Esophagus squamous epithelium (tissue), 5 donors: ENCODE measurements at regions not wholly inside any gene's neighbourhood (a gene's known extent, or its start where the extent isn't known, plus 50 kb on each side); places are given as distances from the start of the nearest gene placed in this dataset.

Experiments
- DNase-seq: peaks from one replicate; lab custom pipeline; 2025; lab: John Stamatoyannopoulos, UW
- H3K27ac ChIP-seq, 4 donors: fragments of 200-600 bp; sonication (generic); one replicate each; pipeline ENCODE4 v1.5.1; 2016 to 2019; ENCODE audit warnings: mild to moderate bottlenecking in 1 of 4
- H3K27me3 ChIP-seq, 4 donors: fragments of 200-600 bp; sonication (generic); 1 replicate in 3 of 4; 2 replicates in 1 of 4; pipeline versions ENCODE4 v1.5.1 to v1.6.0; 2017 to 2021; ENCODE audit warnings: antibody characterized with exemption in 1 of 4
- H3K36me3 ChIP-seq, 3 donors: fragments of 200-600 bp; sonication (generic); one replicate each; pipeline ENCODE4 v1.5.1; 2016 to 2019
- H3K4me1 ChIP-seq, 3 donors: fragments of 200-600 bp; sonication (generic); one replicate each; pipeline ENCODE4 v1.5.1; 2017 to 2019
- H3K4me3 ChIP-seq, 4 donors: fragments of 200-600 bp; sonication (generic); 1 replicate in 3 of 4; 2 replicates in 1 of 4; pipeline ENCODE4 v1.5.1; 2016 to 2019; ENCODE audit warnings: mild to moderate bottlenecking in 2 of 4, moderate library complexity in 1 of 4
- H3K9me3 ChIP-seq, 3 donors: fragments of 200-600 bp; sonication (generic); one replicate each; pipeline ENCODE4 v1.5.1; 2016 to 2019
- POLR2A ChIP-seq, 4 donors: fragments of 450-650 bp; IDR thresholded peaks; one replicate each; pipeline ENCODE4 v1.6.1; 2017; ENCODE audit warnings: antibody characterized with exemption in 4 of 4, mild to moderate bottlenecking in 4 of 4, moderate library complexity in 3 of 4
- WGBS, 2 donors: methylation state at CpG; one replicate each; pipeline ENCODE4 v1.1.5; 2018; 5-methylcytosine and 5-hydroxymethylcytosine counted together
- intact Hi-C: fragments of 100-400 bp; cut with DNase I; formaldehyde crosslinking; loops from one replicate; pipeline ENCODE4 v1.15.0; 2022
- TF ChIP-seq, protein P1 (sequence below), 6 experiments: fragments of 450-650 bp in 4 of 6; fragments of 200-600 bp in 2 of 6; sonication (generic) in 2 of 6; IDR thresholded peaks; one replicate each; pipeline ENCODE4 v1.5.1; 2016 to 2019; ENCODE audit warnings: antibody characterized with exemption in 6 of 6, mild to moderate bottlenecking in 4 of 6, moderate library complexity in 4 of 6
- donor health status: DM: yes; HTN: yes; CAD: no.

DNA sequence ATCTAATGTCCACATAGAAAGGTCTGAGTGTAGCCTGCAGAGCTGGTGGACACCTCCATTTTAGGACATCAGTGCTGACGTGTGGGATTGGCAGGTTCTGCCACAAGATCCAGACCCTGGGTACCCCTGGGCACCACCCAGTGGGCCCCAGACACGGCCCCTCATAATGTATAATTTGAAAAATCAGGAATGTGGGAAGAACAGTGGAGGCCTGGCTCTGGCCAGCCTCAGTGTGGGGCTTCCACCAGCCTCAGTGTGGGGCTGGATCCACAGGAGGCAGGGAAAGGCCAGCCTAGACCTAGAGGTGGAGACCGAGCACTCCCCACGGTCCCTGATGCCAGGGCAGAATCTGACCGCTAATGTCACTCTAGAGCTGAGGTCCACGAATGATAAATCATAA is 150.7 kb upstream of the SOX1 start:
- H3K27me3 ChIP-seq = peaks cover 0 to 13% (median 0%) of the 10 kb centered on the region in 4 donors

DNA sequence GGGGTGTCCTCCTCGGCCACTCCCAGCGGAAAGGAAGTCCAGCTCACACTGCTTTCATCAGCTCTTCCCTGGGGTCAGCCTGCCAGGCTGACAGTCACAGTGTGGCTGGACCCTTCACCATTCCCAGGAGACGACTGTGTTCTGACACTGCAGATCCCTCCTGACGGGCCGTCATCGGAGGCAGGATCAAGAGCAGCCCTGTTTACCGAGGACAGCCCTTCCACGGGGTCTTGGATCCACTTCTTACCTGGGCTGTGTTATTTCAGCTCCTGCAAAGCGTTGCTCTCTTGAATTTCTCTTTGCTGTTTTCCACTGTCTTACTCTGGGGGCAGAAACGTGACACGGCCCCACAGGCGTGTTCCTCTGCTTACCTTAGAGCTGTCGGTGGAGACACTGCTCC is 149.9 kb upstream of the SOX1 start:
- no peak overlapping the region for H3K27ac ChIP-seq
- no peak overlapping the region for H3K4me3 ChIP-seq
- no peaks in the 10 kb centered on the region for H3K36me3 ChIP-seq
- peaks cover 0 to 21% (median 0%) of the 10 kb centered on the region in 4 donors for H3K27me3 ChIP-seq
- H3K9me3 ChIP-seq = no peaks in the 10 kb centered on the region
- no peaks in the 10 kb centered on the region for H3K4me1 ChIP-seq
- intact Hi-C loops = no loop called here
- TF ChIP-seq, protein P1, sequence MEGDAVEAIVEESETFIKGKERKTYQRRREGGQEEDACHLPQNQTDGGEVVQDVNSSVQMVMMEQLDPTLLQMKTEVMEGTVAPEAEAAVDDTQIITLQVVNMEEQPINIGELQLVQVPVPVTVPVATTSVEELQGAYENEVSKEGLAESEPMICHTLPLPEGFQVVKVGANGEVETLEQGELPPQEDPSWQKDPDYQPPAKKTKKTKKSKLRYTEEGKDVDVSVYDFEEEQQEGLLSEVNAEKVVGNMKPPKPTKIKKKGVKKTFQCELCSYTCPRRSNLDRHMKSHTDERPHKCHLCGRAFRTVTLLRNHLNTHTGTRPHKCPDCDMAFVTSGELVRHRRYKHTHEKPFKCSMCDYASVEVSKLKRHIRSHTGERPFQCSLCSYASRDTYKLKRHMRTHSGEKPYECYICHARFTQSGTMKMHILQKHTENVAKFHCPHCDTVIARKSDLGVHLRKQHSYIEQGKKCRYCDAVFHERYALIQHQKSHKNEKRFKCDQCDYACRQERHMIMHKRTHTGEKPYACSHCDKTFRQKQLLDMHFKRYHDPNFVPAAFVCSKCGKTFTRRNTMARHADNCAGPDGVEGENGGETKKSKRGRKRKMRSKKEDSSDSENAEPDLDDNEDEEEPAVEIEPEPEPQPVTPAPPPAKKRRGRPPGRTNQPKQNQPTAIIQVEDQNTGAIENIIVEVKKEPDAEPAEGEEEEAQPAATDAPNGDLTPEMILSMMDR (IDR thresholded peaks at IDR 0.05) = no peak
- TF ChIP-seq POLR2A (IDR thresholded peaks at IDR 0.05) = no peak
- WGBS, 2 donors = 78 to 80% methylated on average over 11 to 12 of the region's 13 CpGs
- no peak for DNase-seq

More for the DNA sequence above, 150.7 kb upstream of the SOX1 start:
- DNase-seq = no peak
- no peak overlapping the region for H3K27ac ChIP-seq
- H3K9me3 ChIP-seq = no peaks in the 10 kb centered on the region
- no peaks in the 10 kb centered on the region for H3K36me3 ChIP-seq
- no peak overlapping the region for H3K4me3 ChIP-seq
- WGBS, 2 donors = 61 to 77% methylated on average over 6 of the region's 6 CpGs
- no peaks in the 10 kb centered on the region for H3K4me1 ChIP-seq
- intact Hi-C loops = no loop called here
- no peak for TF ChIP-seq POLR2A (IDR thresholded peaks at IDR 0.05)
- TF ChIP-seq, protein P1 (IDR thresholded peaks at IDR 0.05) = no peak

DNA sequence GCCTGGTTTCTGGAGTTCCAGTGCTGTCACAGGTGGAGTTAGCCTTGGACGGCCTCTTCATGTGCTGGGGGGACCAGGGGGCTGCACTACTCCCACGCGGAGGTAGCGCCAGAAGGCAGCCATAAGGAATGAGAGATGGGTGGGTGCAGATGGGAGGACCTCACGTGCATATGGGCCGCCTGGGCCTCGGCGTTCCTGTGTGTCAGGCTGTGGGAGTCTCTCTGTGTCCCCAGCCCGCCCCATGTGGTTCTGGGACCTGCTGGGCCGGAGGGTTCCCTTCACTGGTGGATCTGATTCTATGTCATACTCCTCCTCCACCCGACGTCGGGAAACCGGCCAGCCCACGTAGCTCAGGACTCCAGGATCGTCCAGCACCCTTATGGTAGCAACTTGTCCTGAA is 149.0 kb upstream of the SOX1 start:
- Histone ChIP-seq H3K27me3 (peaks cover 0 to 23% (median 0%) of the 10 kb centered on the region in 4 donors), H3K36me3 (no peaks in the 10 kb centered on the region), H3K4me3 (no peak overlapping the region), H3K4me1 (no peaks in the 10 kb centered on the region), H3K27ac (no peak overlapping the region), H3K9me3 (no peaks in the 10 kb centered on the region)
- 72 to 75% methylated on average over 11 to 16 of the region's 16 CpGs for WGBS, 2 donors
- DNase-seq = no peak
- intact Hi-C loops = no loop called here
- TF ChIP-seq, protein P1 (IDR thresholded peaks at IDR 0.05) = no peak
- TF ChIP-seq POLR2A (IDR thresholded peaks at IDR 0.05) = no peak

DNA sequence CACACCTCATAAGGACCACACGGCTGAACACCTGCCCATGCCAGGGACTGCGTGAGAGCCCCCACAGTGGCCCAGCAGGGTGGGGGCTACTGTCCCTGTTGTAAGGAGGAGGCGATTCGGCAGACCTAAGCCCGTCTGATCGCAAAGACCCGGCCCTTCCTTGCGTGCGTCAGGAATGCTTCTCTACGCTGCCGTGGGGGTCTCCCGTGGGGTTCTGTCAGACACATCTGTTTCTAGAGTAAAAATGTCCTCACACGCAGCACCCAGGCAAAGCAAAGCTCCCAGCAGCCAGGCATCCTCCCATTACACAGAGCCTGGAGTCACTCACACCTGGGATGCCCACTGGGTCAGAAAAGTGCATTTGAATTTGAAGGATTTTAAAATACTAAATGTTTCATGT is 147.7 kb upstream of the SOX1 start:
- TF ChIP-seq, protein P1 (IDR thresholded peaks at IDR 0.05) = no peak
- TF ChIP-seq POLR2A (IDR thresholded peaks at IDR 0.05) = no peak

DNA sequence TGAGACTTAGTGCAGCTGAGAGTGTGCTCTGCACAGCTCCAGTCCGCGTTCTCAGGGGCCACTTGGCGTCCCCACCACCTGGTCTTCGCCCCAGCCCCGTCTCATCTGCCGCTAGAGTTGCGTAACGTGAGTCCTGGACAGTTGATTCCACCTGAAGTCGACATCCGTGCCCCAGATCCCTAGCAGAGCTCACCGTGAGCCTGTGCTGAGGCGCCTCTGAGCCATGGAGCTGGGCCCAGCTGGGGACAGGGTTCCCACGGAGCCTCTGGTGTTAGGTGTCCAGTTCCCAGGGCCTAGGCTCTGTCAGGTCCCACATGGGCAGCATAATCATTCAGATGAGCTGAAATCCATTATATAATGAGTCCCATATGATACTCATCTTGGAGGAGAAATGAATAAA is 147.1 kb upstream of the SOX1 start:
- Histone ChIP-seq H3K36me3 (no peaks in the 10 kb centered on the region), H3K4me1 (no peaks in the 10 kb centered on the region), H3K27me3 (peaks cover 0 to 23% (median 0%) of the 10 kb centered on the region in 4 donors), H3K4me3 (no peak overlapping the region), H3K27ac (no peak overlapping the region), H3K9me3 (no peaks in the 10 kb centered on the region)
- TF ChIP-seq, protein P1 (IDR thresholded peaks at IDR 0.05) = no peak
- no peak for TF ChIP-seq POLR2A (IDR thresholded peaks at IDR 0.05)
- 71 to 85% methylated on average over 7 to 11 of the region's 13 CpGs for WGBS, 2 donors
- intact Hi-C loops = no loop called here
- no peak for DNase-seq

More for the DNA sequence above, 147.7 kb upstream of the SOX1 start:
- 93% methylated on average over 9 of the region's 13 CpGs; no CpG with 5 or more reads in 1 of the 2 donors for WGBS, 2 donors
- no peak overlapping the region for H3K27ac ChIP-seq
- H3K4me3 ChIP-seq = no peak overlapping the region
- no peaks in the 10 kb centered on the region for H3K4me1 ChIP-seq
- no peaks in the 10 kb centered on the region for H3K9me3 ChIP-seq
- peaks cover 0 to 23% (median 0%) of the 10 kb centered on the region in 4 donors for H3K27me3 ChIP-seq
- intact Hi-C loops = no loop called here
- no peak for DNase-seq
- H3K36me3 ChIP-seq = no peaks in the 10 kb centered on the region
